SU-DHL-6 (cell line): ENCODE measurements at regions not wholly inside any gene's neighbourhood (a gene's known extent, or its start where the extent isn't known, plus 50 kb on each side); places are given as distances from the start of the nearest gene placed in this dataset.

Experiments
- H2AFZ ChIP-seq: fragments of 200-600 bp; sonication (generic); 2 replicates; pipeline ENCODE4 v1.6.1; 2014; ENCODE audit warnings: low read depth, mild to moderate bottlenecking, moderate library complexity, mixed read lengths, antibody characterized with exemption, low read length; ENCODE audit not compliant: severe bottlenecking
- H3F3A ChIP-seq: fragments of 200-600 bp; shearing (Covaris generic); 2 replicates; pipeline ENCODE4 v1.6.0; 2016; ENCODE audit warnings: antibody characterized with exemption, mild to moderate bottlenecking; ENCODE audit not compliant: insufficient read depth
- H3K27ac ChIP-seq: fragments of 200-600 bp; sonication (generic); 2 replicates; pipeline ENCODE4 v1.5.1; 2016; ENCODE audit warnings: low read depth, mild to moderate bottlenecking, low read length, moderate library complexity, mixed read lengths
- H3K27me3 ChIP-seq: fragments of 200-600 bp; sonication (generic), shearing (Covaris generic); 2 replicates; pipeline ENCODE4 v1.6.0; 2014; ENCODE audit warnings: mild to moderate bottlenecking, low read length
- H3K36me3 ChIP-seq: fragments of 200-600 bp; sonication (generic); 2 replicates; pipeline ENCODE4 v1.6.1; 2014; ENCODE audit warnings: mild to moderate bottlenecking, low read length, mixed read lengths
- H3K4me2 ChIP-seq: fragments of 300-600, 200-600 bp; shearing (Covaris generic), sonication (generic); 2 replicates; pipeline ENCODE4 v1.6.0; 2014; ENCODE audit warnings: low read length, low read depth, mild to moderate bottlenecking; ENCODE audit not compliant: poor library complexity, severe bottlenecking
- H3K4me3 ChIP-seq: fragments of 200-600 bp; sonication (generic); 2 replicates; pipeline ENCODE4 v1.5.1; 2014; ENCODE audit warnings: antibody characterized with exemption, low read length, mild to moderate bottlenecking, mixed read lengths; ENCODE audit not compliant: insufficient read depth, poor library complexity, severe bottlenecking
- H3K79me2 ChIP-seq: fragments of 200-600 bp; sonication (generic); 2 replicates; pipeline ENCODE4 v1.6.1; 2014; ENCODE audit warnings: mild to moderate bottlenecking, low read length, moderate library complexity; ENCODE audit not compliant: insufficient read depth
- H3K9ac ChIP-seq: fragments of 200-600 bp; sonication (generic); 2 replicates; pipeline ENCODE4 v1.7.0; 2014; ENCODE audit warnings: mild to moderate bottlenecking, low read length
- H3K9me2 ChIP-seq: fragments of 200-600 bp; sonication (generic); replicated peaks from 2 replicates; pipeline ENCODE4 v1.6.1; 2014; ENCODE audit warnings: low read length; ENCODE audit not compliant: insufficient read depth
- H3K9me3 ChIP-seq: fragments of 200-600 bp; sonication (generic); 2 replicates; pipeline ENCODE4 v1.6.1; 2014; ENCODE audit warnings: low read length, mixed read lengths; ENCODE audit not compliant: insufficient read depth
- H4K20me1 ChIP-seq: fragments of 200-600 bp; sonication (generic); 2 replicates; pipeline ENCODE4 v1.6.1; 2014; ENCODE audit warnings: low read depth, mild to moderate bottlenecking, antibody characterized with exemption, low read length, moderate library complexity, mixed read lengths
- CTCF ChIP-seq: fragments of 200-600 bp; sonication (generic); IDR thresholded peaks from one replicate; pipeline ENCODE4 v1.5.1; 2017; ENCODE audit warnings: antibody characterized with exemption, mild to moderate bottlenecking, low read length, moderate library complexity; ENCODE audit not compliant: insufficient read depth, poor library complexity, severe bottlenecking
- EZH2phosphoT487 ChIP-seq: fragments of 200-600 bp; sonication (generic), shearing (Covaris generic); conservative IDR thresholded peaks from 2 replicates; pipeline ENCODE4 v1.6.1; 2018; ENCODE audit warnings: mild to moderate bottlenecking, antibody characterized with exemption, low read length, moderate library complexity, mixed read lengths

- TF ChIP-seq CTCF (no peak), EZH2phosphoT487 (no peak)
- Histone ChIP-seq H3K36me3 (no peaks in the 10 kb centered on the region), H3F3A (no peaks in the 10 kb centered on the region), H3K9me2 (no peaks in the 10 kb centered on the region), H3K79me2 (no peaks in the 10 kb centered on the region), H3K27ac (no peak overlapping the region), H4K20me1 (no peaks in the 10 kb centered on the region), H3K4me2 (no peak overlapping the region), H3K9me3 (no peaks in the 10 kb centered on the region), H3K9ac (no peak overlapping the region), H3K4me3 (no peak overlapping the region), H3K27me3 (no peaks in the 10 kb centered on the region), H2AFZ (no peak overlapping the region)
These were observed 85.2 kb upstream of the NDUFV2 start for GRCh38 chr18:9017167-9017904.

GRCh38 chr18:9017905-9018227 is 84.6 kb upstream of the NDUFV2 start:
- Histone ChIP-seq H3K27ac (no peak overlapping the region), H3K4me3 (no peak overlapping the region), H3K4me2 (no peak overlapping the region), H3K9me3 (no peaks in the 10 kb centered on the region), H3K9me2 (no peaks in the 10 kb centered on the region), H3K27me3 (no peaks in the 10 kb centered on the region), H3K79me2 (no peaks in the 10 kb centered on the region), H4K20me1 (no peaks in the 10 kb centered on the region), H3K9ac (no peak overlapping the region), H3K36me3 (no peaks in the 10 kb centered on the region), H3F3A (no peaks in the 10 kb centered on the region), H2AFZ (no peak overlapping the region)
- no peak for TF ChIP-seq CTCF
- no peak for TF ChIP-seq EZH2phosphoT487

GRCh38 chr18:9019135-9019534 is 83.4 kb upstream of the NDUFV2 start:
- no peak overlapping the region for H3K4me3 ChIP-seq
- H3K9ac ChIP-seq, result no peak overlapping the region
- no peak overlapping the region for H2AFZ ChIP-seq
- H3K9me3 ChIP-seq, result no peaks in the 10 kb centered on the region
- no peak for TF ChIP-seq EZH2phosphoT487
- no peak for TF ChIP-seq CTCF
- no peaks in the 10 kb centered on the region for H4K20me1 ChIP-seq
- no peaks in the 10 kb centered on the region for H3K79me2 ChIP-seq
- H3K36me3 ChIP-seq, result no peaks in the 10 kb centered on the region
- H3K27me3 ChIP-seq, result no peaks in the 10 kb centered on the region
- no peak overlapping the region for H3K4me2 ChIP-seq
- no peaks in the 10 kb centered on the region for H3K9me2 ChIP-seq
- no peak overlapping the region for H3K27ac ChIP-seq
- no peaks in the 10 kb centered on the region for H3F3A ChIP-seq
